ENCODE measurements at regions not wholly inside any gene's neighbourhood (a gene's known extent, or its start where the extent isn't known, plus 50 kb on each side); places are given as distances from the start of the nearest gene placed in this dataset.

DNA sequence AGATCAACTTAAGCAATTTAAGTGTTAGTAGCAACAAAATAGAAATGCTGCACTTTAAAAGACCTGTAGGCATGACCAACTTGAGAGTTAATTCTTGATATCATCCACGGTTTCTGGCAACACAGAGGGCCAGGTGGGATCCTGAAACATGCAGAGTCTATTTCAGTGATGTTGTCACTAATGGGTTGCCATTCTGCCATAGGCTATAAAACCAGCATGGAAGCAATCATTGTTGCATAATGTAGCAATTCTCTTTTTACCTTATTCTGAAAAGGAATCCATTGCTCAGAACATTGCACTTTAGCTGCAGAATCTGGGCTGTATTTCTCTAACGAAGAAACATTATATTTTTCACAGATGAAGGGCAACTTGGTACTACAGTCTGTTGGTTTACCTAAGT is 53.9 kb upstream of the CD302 start:
- Histone ChIP-seq H3K9ac (no peak overlapping the region), H3K79me2 (ENCODE audit: insufficient read depth) (no peaks in the 10 kb centered on the region), H3K27ac (ENCODE audit: low read depth in 2 of 2, low read length in 1 of 2) (no peak overlapping the region), H3K4me3 (ENCODE audit: low read depth in 2 of 2, low read length in 1 of 2) (no peak overlapping the region), H3K27me3 (ENCODE audit: insufficient read depth) (no peaks in the 10 kb centered on the region), H4K20me1 (ENCODE audit: insufficient read depth) (no peaks in the 10 kb centered on the region), H2AFZ (ENCODE audit: low read depth) (no peak overlapping the region), H3K4me1 (ENCODE audit: control insufficient read depth in 1 of 2, insufficient read depth in 2 of 2, low read depth in 1 of 2, low read length in 1 of 2) (no peaks in the 10 kb centered on the region; a peak in 1 of 4 replicates), H3K9me3 (no peaks in the 10 kb centered on the region), H3K4me2 (no peak overlapping the region), H3F3A (replicated peaks; ENCODE audit: insufficient read depth) (no peaks in the 10 kb centered on the region), H3K9me2 (no peaks in the 10 kb centered on the region), H3K36me3 (replicated peaks in 1 of 2; ENCODE audit: control insufficient read depth in 1 of 2, insufficient read depth in 2 of 2, low read length in 1 of 2) (no peaks in the 10 kb centered on the region)
- no peak for DNase-seq
- ChIA-PET CTCF (no interaction called here), POLR2A (no interaction called here)
- WGBS (ENCODE audit: low lambda C conversion rate): 57% methylated on average over 2 of the region's 2 CpGs
- TF ChIP-seq ELF1 (IDR thresholded peaks at IDR 0.05) (no peak), TAF1 (IDR thresholded peaks at IDR 0.05; ENCODE audit: borderline replicate concordance, low read depth, low read length) (no peak), RXRA (IDR thresholded peaks at IDR 0.05; ENCODE audit: borderline replicate concordance, low read depth) (no peak), SIN3A (IDR thresholded peaks at IDR 0.05; ENCODE audit: borderline replicate concordance, low read depth, low read length) (no peak), NFIC (IDR thresholded peaks at IDR 0.05; ENCODE audit: borderline replicate concordance) (no peak), TEAD4 (IDR thresholded peaks at IDR 0.05; ENCODE audit: borderline replicate concordance, insufficient read depth) (no peak), CHD2 (IDR thresholded peaks at IDR 0.05; ENCODE audit: low read length, partially characterized antibody) (no peak)
- TF ChIP-seq, protein P1, sequence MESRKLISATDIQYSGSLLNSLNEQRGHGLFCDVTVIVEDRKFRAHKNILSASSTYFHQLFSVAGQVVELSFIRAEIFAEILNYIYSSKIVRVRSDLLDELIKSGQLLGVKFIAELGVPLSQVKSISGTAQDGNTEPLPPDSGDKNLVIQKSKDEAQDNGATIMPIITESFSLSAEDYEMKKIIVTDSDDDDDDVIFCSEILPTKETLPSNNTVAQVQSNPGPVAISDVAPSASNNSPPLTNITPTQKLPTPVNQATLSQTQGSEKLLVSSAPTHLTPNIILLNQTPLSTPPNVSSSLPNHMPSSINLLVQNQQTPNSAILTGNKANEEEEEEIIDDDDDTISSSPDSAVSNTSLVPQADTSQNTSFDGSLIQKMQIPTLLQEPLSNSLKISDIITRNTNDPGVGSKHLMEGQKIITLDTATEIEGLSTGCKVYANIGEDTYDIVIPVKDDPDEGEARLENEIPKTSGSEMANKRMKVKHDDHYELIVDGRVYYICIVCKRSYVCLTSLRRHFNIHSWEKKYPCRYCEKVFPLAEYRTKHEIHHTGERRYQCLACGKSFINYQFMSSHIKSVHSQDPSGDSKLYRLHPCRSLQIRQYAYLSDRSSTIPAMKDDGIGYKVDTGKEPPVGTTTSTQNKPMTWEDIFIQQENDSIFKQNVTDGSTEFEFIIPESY (IDR thresholded peaks at IDR 0.05; ENCODE audit: borderline replicate concordance, low read depth): no peak
- TF ChIP-seq, protein P2, sequence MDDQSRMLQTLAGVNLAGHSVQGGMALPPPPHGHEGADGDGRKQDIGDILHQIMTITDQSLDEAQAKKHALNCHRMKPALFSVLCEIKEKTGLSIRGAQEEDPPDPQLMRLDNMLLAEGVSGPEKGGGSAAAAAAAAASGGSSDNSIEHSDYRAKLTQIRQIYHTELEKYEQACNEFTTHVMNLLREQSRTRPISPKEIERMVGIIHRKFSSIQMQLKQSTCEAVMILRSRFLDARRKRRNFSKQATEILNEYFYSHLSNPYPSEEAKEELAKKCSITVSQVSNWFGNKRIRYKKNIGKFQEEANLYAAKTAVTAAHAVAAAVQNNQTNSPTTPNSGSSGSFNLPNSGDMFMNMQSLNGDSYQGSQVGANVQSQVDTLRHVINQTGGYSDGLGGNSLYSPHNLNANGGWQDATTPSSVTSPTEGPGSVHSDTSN (IDR thresholded peaks at IDR 0.05): no peak
- TF ChIP-seq, protein P3, sequence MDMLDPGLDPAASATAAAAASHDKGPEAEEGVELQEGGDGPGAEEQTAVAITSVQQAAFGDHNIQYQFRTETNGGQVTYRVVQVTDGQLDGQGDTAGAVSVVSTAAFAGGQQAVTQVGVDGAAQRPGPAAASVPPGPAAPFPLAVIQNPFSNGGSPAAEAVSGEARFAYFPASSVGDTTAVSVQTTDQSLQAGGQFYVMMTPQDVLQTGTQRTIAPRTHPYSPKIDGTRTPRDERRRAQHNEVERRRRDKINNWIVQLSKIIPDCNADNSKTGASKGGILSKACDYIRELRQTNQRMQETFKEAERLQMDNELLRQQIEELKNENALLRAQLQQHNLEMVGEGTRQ (IDR thresholded peaks at IDR 0.05; ENCODE audit: borderline replicate concordance, low read depth, low read length): no peak

DNA sequence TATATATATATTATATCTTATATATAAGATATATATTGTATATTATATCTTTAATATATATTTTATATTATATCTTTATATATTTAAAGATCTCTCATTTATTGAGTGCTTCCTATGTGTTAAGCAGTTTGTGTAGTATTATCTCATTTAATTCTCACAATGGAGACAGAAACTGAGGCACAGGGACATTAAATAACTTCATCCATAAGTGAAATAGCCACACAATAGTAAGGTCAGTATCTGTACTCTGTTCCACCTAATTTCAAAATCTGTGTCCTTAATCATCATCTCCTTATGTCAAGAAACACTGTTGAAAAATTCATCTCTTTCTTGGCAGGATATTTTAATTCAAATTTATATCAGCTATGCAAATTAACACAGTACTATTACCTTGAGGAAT is 52.8 kb upstream of the CD302 start:
- Histone ChIP-seq H3F3A (replicated peaks; ENCODE audit: insufficient read depth) (no peaks in the 10 kb centered on the region), H4K20me1 (ENCODE audit: insufficient read depth) (no peaks in the 10 kb centered on the region), H3K9me3 (no peaks in the 10 kb centered on the region), H3K9ac (no peak overlapping the region), H3K4me3 (ENCODE audit: low read depth in 2 of 2, low read length in 1 of 2) (no peak overlapping the region), H3K36me3 (replicated peaks in 1 of 2; ENCODE audit: control insufficient read depth in 1 of 2, insufficient read depth in 2 of 2, low read length in 1 of 2) (no peaks in the 10 kb centered on the region), H3K79me2 (ENCODE audit: insufficient read depth) (no peaks in the 10 kb centered on the region), H3K27ac (ENCODE audit: low read depth in 2 of 2, low read length in 1 of 2) (no peak overlapping the region), H2AFZ (ENCODE audit: low read depth) (no peak overlapping the region), H3K4me1 (ENCODE audit: control insufficient read depth in 1 of 2, insufficient read depth in 2 of 2, low read depth in 1 of 2, low read length in 1 of 2) (no peaks in the 10 kb centered on the region; a peak in 1 of 4 replicates), H3K9me2 (no peaks in the 10 kb centered on the region), H3K4me2 (no peak overlapping the region), H3K27me3 (ENCODE audit: insufficient read depth) (no peaks in the 10 kb centered on the region)
- CTCF ChIA-PET: no interaction called here
- DNase-seq: no peak
- TF ChIP-seq RXRA (IDR thresholded peaks at IDR 0.05; ENCODE audit: borderline replicate concordance, low read depth) (no peak), TEAD4 (IDR thresholded peaks at IDR 0.05; ENCODE audit: borderline replicate concordance, insufficient read depth) (no peak), FOXJ3 (CRISPR knock-in tag; IDR thresholded peaks at IDR 0.05) (no peak), EZH2phosphoT487 (IDR thresholded peaks at IDR 0.05; ENCODE audit: borderline replicate concordance, low read depth) (no peak), JUND (IDR thresholded peaks at IDR 0.05) (no peak)
- TF ChIP-seq, protein P4, sequence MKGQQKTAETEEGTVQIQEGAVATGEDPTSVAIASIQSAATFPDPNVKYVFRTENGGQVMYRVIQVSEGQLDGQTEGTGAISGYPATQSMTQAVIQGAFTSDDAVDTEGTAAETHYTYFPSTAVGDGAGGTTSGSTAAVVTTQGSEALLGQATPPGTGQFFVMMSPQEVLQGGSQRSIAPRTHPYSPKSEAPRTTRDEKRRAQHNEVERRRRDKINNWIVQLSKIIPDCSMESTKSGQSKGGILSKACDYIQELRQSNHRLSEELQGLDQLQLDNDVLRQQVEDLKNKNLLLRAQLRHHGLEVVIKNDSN (IDR thresholded peaks at IDR 0.05; ENCODE audit: borderline replicate concordance, low read depth): no peak
- POLR2A ChIA-PET: no interaction called here
